NCI-H345 treated with DMSO at 0.1 percent for 48 hours (cell line): ENCODE measurements at regions not wholly inside any gene's neighbourhood (a gene's known extent, or its start where the extent isn't known, plus 50 kb on each side); places are given as distances from the start of the nearest gene placed in this dataset.

Source experiments
- DNase-seq: peaks from one replicate; lab custom pipeline; 2025; ENCODE audit not compliant: unreplicated experiment; lab: John Stamatoyannopoulos, UW

- no peak for DNase-seq
These were observed 233.5 kb downstream of the OMA1 start for GRCh38 chr1:58312971-58313563.

- no peak for DNase-seq
These were observed 234.1 kb downstream of the OMA1 start for GRCh38 chr1:58312461-58312860.

- DNase-seq, result no peak
These were observed 235.6 kb downstream of the OMA1 start for GRCh38 chr1:58310881-58311280.

GRCh38 chr1:58310469-58310868, 236.1 kb downstream of the OMA1 start:
- no peak for DNase-seq

- no peak for DNase-seq
These were observed 238.3 kb downstream of the OMA1 start for GRCh38 chr1:58308206-58308605.

DNA sequence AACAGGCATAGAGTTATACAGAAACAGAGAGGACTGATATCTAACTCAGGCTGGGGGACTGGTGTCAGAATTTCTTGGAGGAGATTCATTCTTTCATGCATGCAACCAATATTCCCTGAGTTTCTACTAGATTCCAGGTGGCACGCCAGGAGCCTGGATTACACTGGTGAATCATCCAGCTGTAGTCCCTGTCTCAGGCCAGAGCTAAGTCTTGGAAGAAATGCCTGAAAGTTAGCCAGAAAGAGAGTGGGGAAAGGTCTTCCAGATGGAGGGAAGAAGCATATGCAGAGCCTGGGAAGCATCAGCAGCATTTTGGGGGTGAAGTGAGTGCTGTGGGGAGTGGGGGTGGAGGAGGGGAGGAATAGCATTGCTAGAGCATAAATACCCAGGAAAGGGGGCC, 239.1 kb downstream of the OMA1 start:
- DNase-seq, result no peak

GRCh38 chr1:58305622-58306021, 240.9 kb downstream of the OMA1 start:
- no peak for DNase-seq

- no peak for DNase-seq
These were observed 242.1 kb downstream of the OMA1 start for GRCh38 chr1:58304346-58304975.

DNA sequence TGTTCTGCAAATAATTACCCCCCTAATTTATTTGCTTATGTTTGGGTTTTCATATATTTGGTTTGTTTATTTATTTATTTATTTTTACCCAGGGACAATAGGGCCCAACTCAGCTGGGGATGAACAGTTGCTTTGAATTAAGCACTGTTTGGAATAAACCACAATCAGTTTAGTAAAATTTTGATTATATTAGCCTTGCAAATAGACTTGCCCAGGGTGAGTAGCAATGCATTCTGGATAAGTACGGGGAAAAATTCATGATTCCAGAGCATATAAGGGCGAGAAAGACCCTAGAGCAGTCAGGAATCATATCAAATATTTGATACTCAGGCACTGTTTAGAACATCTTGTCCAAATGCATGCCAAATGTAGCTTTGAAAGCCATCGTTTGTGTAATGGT, 242.7 kb downstream of the OMA1 start:
- no peak for DNase-seq

- DNase-seq, result no peak
These were observed 253.1 kb downstream of the OMA1 start for GRCh38 chr1:58293388-58293787.

GRCh38 chr1:58290685-58291372, 255.7 kb downstream of the OMA1 start:
- DNase-seq, result no peak

DNA sequence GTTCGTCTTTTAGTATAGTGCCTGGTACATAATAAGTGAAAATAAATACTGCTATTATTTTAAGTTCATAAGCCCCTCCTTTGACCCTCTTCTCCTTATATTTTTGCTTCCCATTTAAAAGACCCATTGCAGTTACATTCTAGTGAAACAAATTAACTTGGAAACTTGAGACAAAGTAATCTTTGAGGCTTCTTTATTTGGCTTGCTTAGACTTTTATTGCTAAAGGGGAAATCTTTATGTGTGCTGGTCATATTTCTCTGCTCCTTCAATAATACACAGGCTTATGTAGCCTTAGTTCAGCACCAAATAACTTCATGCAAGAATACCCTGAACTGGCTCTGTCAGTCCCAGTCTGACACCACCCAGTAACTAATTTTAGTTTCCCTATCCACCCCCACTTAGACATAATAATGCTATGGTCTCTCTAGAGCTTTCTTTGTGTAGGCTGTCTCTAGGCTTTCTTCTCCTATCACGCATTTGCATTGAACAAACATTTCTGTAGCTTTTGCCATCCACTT, 257.8 kb downstream of the OMA1 start:
- DNase-seq, result no peak

DNA sequence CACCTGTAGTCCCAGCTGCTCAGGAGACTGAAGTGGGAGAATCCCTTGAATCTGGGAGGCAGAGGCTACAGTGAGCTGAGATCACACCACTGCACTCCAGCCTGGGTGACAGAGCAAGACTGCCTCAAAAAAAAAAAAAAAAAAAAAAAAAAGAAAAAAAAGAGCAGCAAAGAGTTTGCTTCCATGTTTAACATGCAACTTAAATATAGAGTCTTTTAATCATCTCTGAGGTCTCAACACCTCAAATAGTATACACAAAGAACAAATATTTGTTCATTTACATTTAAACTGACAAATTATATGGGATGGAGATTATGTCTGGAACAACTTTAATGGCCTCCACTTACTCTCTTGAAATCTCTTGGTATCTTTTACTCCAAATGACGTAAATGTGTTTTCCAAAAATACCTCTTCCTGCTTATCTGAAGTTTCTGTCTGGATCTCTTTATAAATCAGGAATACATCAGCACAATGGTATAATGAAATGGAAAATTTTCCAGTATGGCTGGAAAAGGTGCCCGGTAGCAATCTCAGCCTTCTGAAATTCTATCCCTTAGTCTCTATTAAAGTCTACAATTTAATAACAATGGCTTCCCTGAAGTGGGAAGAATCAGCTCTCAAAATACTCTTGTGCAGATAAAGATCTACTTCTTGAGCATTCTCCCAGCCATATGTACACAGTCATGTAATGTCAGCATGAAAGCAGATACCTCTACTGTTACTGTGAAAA, 258.5 kb downstream of the OMA1 start:
- no peak for DNase-seq

- DNase-seq, result no peak
These were observed 262.4 kb downstream of the OMA1 start for GRCh38 chr1:58284225-58284510.

DNA sequence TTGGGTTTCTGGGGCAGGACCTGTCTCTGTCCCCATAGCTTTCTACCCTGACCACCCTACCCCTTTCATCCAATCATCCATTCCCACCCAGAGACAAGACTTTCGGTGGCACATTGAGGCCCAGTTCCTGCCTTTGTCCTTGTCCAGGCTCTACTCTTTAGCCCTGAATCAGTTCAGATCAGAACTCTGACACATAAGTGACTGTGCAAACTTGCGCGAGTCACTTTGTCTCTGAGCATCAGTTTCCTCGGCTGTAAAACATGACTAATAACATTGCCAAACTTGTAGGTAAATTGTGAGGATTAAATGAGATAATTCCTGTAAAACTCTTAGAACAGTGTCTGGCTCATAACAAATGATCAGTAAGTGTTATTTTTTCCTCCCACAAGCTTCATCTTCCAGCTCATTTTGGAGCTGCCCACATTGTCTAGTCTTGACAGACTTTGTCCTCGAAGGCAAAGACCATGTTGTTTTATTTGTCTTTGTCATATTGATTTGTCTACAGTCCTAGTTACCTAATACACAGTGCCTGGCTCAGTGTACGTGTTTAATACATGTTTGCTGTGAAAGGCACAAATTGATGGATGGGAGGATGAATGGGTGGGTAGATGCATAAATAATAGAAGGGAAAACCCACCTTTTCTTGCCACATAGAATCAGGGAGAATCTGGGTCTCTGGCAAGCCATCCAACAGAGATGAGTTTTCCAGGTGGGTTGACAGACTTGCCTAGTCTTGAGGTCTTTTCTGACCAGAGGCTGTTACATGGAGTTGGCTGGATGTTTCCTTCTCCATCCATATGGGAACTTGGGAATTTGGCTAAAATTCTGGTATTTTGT, 262.9 kb downstream of the OMA1 start:
- no peak for DNase-seq

- no peak for DNase-seq
These were observed 263.7 kb downstream of the OMA1 start for GRCh38 chr1:58282623-58283387.

DNA sequence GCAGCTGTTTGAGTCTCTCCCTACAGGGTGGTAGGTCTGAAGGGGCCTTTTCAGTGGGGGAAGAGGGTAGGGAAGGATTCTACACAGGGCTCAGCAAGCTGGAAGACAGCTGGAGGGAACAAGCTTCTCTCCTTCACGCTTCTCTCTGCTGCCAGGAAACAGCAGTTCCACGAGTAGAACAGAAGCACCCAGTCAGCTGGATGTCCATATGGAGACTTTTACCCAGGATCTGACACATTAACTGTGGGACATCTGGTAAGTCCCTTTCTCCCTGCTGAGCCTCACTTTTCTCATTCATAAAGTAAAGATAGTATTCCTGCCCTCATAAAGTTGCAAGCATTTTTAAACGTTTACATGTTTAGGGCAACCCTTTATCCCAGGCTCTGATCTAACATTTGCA, 280.3 kb downstream of the OMA1 start:
- no peak for DNase-seq

GRCh38 chr1:58264462-58264861, 282.1 kb downstream of the OMA1 start:
- no peak for DNase-seq

DNA sequence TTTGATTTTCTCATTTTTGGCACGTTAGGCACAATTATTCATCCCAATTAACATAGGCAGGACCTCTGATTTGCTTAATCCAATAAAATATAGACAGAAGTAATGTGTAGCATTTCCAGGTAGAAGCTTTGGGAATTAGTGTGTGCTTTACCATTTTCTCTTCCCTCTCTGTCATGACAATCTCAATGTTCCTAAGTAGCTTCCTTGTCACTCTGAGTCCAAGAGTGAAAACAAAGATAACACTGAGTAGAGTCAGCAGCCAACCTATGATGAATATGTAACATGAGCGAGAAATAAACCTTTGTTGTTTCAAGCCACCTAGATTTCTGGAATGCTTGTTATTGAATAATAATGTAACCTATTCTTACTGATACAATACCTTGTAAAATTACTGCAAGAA, 283.8 kb downstream of the OMA1 start:
- DNase-seq, result no peak

GRCh38 chr1:58258082-58258481, 288.4 kb downstream of the OMA1 start:
- no peak for DNase-seq
